ENCODE measurements at regions not wholly inside any gene's neighbourhood (a gene's known extent, or its start where the extent isn't known, plus 50 kb on each side); places are given as distances from the start of the nearest gene placed in this dataset.

GRCh38 chr11:19450282-19450681, 209.5 kb upstream of the E2F8 start:
- Histone ChIP-seq H3K36me3 (ENCODE audit: insufficient read depth, low read length) (no peaks in the 10 kb centered on the region), H3K9me3 (ENCODE audit: low read depth, low read length) (no peaks in the 10 kb centered on the region), H3K9ac (ENCODE audit: insufficient read length) (no peak overlapping the region), H3K4me3 (no peak overlapping the region), H3K27ac (no peak overlapping the region)
- no peak for TF ChIP-seq POLR2AphosphoS5 (IDR thresholded peaks at IDR 0.05; ENCODE audit: borderline replicate concordance, low read depth, low read length)
- no peak for TF ChIP-seq EZH2 (IDR thresholded peaks at IDR 0.05)
- TF ChIP-seq FOXP2 (optimal IDR thresholded peaks at IDR 0.05; ENCODE audit: control extremely low read depth, extremely low read length, insufficient read depth) = no peak
- DNase-seq (ENCODE audit: low read depth, low spot score) = no peak

GRCh38 chr11:19448651-19449050, 207.9 kb upstream of the E2F8 start:
- Histone ChIP-seq H3K9ac (ENCODE audit: insufficient read length) (no peak overlapping the region), H3K4me3 (no peak overlapping the region), H3K9me3 (ENCODE audit: low read depth, low read length) (no peaks in the 10 kb centered on the region), H3K36me3 (ENCODE audit: insufficient read depth, low read length) (no peaks in the 10 kb centered on the region), H3K27ac (no peak overlapping the region)
- no peak for DNase-seq (ENCODE audit: low read depth, low spot score)
- TF ChIP-seq EZH2 (IDR thresholded peaks at IDR 0.05) (no peak), POLR2AphosphoS5 (IDR thresholded peaks at IDR 0.05; ENCODE audit: borderline replicate concordance, low read depth, low read length) (no peak), FOXP2 (optimal IDR thresholded peaks at IDR 0.05; ENCODE audit: control extremely low read depth, extremely low read length, insufficient read depth) (no peak)

- TF ChIP-seq EZH2 (IDR thresholded peaks at IDR 0.05) (no peak), POLR2AphosphoS5 (IDR thresholded peaks at IDR 0.05; ENCODE audit: borderline replicate concordance, low read depth, low read length) (no peak), FOXP2 (optimal IDR thresholded peaks at IDR 0.05; ENCODE audit: control extremely low read depth, extremely low read length, insufficient read depth) (no peak)
- no peak overlapping the region for H3K9ac ChIP-seq (ENCODE audit: insufficient read length)
- no peaks in the 10 kb centered on the region for H3K36me3 ChIP-seq (ENCODE audit: insufficient read depth, low read length)
- no peak overlapping the region for H3K4me3 ChIP-seq
- no peaks in the 10 kb centered on the region for H3K9me3 ChIP-seq (ENCODE audit: low read depth, low read length)
- no peak for DNase-seq (ENCODE audit: low read depth, low spot score)
- H3K27ac ChIP-seq = no peak overlapping the region
Observed at GRCh38 chr11:19447150-19447566, 206.4 kb upstream of the E2F8 start.

GRCh38 chr11:19445771-19446170, 205.0 kb upstream of the E2F8 start:
- no peak for DNase-seq (ENCODE audit: low read depth, low spot score)
- TF ChIP-seq EZH2 (IDR thresholded peaks at IDR 0.05) = no peak
- TF ChIP-seq FOXP2 (optimal IDR thresholded peaks at IDR 0.05; ENCODE audit: control extremely low read depth, extremely low read length, insufficient read depth) = no peak
- TF ChIP-seq POLR2AphosphoS5 (IDR thresholded peaks at IDR 0.05; ENCODE audit: borderline replicate concordance, low read depth, low read length) = no peak
- Histone ChIP-seq H3K9ac (ENCODE audit: insufficient read length) (no peak overlapping the region), H3K27ac (no peak overlapping the region), H3K36me3 (ENCODE audit: insufficient read depth, low read length) (no peaks in the 10 kb centered on the region), H3K9me3 (ENCODE audit: low read depth, low read length) (no peaks in the 10 kb centered on the region), H3K4me3 (no peak overlapping the region)

GRCh38 chr11:19444231-19444630, 203.5 kb upstream of the E2F8 start:
- H3K4me3 ChIP-seq = no peak overlapping the region
- no peaks in the 10 kb centered on the region for H3K9me3 ChIP-seq (ENCODE audit: low read depth, low read length)
- no peak for DNase-seq (ENCODE audit: low read depth, low spot score)
- TF ChIP-seq POLR2AphosphoS5 (IDR thresholded peaks at IDR 0.05; ENCODE audit: borderline replicate concordance, low read depth, low read length) (no peak), FOXP2 (optimal IDR thresholded peaks at IDR 0.05; ENCODE audit: control extremely low read depth, extremely low read length, insufficient read depth) (no peak), EZH2 (IDR thresholded peaks at IDR 0.05) (no peak)
- H3K27ac ChIP-seq = no peak overlapping the region
- no peak overlapping the region for H3K9ac ChIP-seq (ENCODE audit: insufficient read length)
- H3K36me3 ChIP-seq (ENCODE audit: insufficient read depth, low read length) = no peaks in the 10 kb centered on the region

- Histone ChIP-seq H3K4me3 (no peak overlapping the region), H3K36me3 (ENCODE audit: insufficient read depth, low read length) (no peaks in the 10 kb centered on the region), H3K27ac (no peak overlapping the region), H3K9me3 (ENCODE audit: low read depth, low read length) (no peaks in the 10 kb centered on the region), H3K9ac (ENCODE audit: insufficient read length) (no peak overlapping the region)
- DNase-seq (ENCODE audit: low read depth, low spot score) = no peak
- TF ChIP-seq POLR2AphosphoS5 (IDR thresholded peaks at IDR 0.05; ENCODE audit: borderline replicate concordance, low read depth, low read length) (no peak), EZH2 (IDR thresholded peaks at IDR 0.05) (no peak), FOXP2 (optimal IDR thresholded peaks at IDR 0.05; ENCODE audit: control extremely low read depth, extremely low read length, insufficient read depth) (no peak)
Observed at GRCh38 chr11:19442554-19442910, 201.8 kb upstream of the E2F8 start.

GRCh38 chr11:19441752-19442553, 201.2 kb upstream of the E2F8 start:
- TF ChIP-seq FOXP2 (optimal IDR thresholded peaks at IDR 0.05; ENCODE audit: control extremely low read depth, extremely low read length, insufficient read depth) (no peak), POLR2AphosphoS5 (IDR thresholded peaks at IDR 0.05; ENCODE audit: borderline replicate concordance, low read depth, low read length) (no peak), EZH2 (IDR thresholded peaks at IDR 0.05) (no peak)
- no peak overlapping the region for H3K4me3 ChIP-seq
- no peaks in the 10 kb centered on the region for H3K9me3 ChIP-seq (ENCODE audit: low read depth, low read length)
- H3K36me3 ChIP-seq (ENCODE audit: insufficient read depth, low read length) = no peaks in the 10 kb centered on the region
- DNase-seq (ENCODE audit: low read depth, low spot score) = no peak
- H3K27ac ChIP-seq = no peak overlapping the region
- no peak overlapping the region for H3K9ac ChIP-seq (ENCODE audit: insufficient read length)

- Histone ChIP-seq H3K27ac (no peak overlapping the region), H3K9ac (ENCODE audit: insufficient read length) (no peak overlapping the region), H3K4me3 (no peak overlapping the region), H3K9me3 (ENCODE audit: low read depth, low read length) (no peaks in the 10 kb centered on the region), H3K36me3 (ENCODE audit: insufficient read depth, low read length) (no peaks in the 10 kb centered on the region)
- TF ChIP-seq FOXP2 (optimal IDR thresholded peaks at IDR 0.05; ENCODE audit: control extremely low read depth, extremely low read length, insufficient read depth) (no peak), POLR2AphosphoS5 (IDR thresholded peaks at IDR 0.05; ENCODE audit: borderline replicate concordance, low read depth, low read length) (no peak), EZH2 (IDR thresholded peaks at IDR 0.05) (no peak)
- DNase-seq (ENCODE audit: low read depth, low spot score) = no peak
Observed at GRCh38 chr11:19441288-19441687, 200.5 kb upstream of the E2F8 start.

GRCh38 chr11:19437760-19438159, 197.0 kb upstream of the E2F8 start:
- Histone ChIP-seq H3K9ac (ENCODE audit: insufficient read length) (no peak overlapping the region), H3K27ac (no peak overlapping the region), H3K4me3 (no peak overlapping the region), H3K9me3 (ENCODE audit: low read depth, low read length) (no peaks in the 10 kb centered on the region), H3K36me3 (ENCODE audit: insufficient read depth, low read length) (no peaks in the 10 kb centered on the region)
- DNase-seq (ENCODE audit: low read depth, low spot score) = no peak
- no peak for TF ChIP-seq EZH2 (IDR thresholded peaks at IDR 0.05)
- no peak for TF ChIP-seq FOXP2 (optimal IDR thresholded peaks at IDR 0.05; ENCODE audit: control extremely low read depth, extremely low read length, insufficient read depth)
- no peak for TF ChIP-seq POLR2AphosphoS5 (IDR thresholded peaks at IDR 0.05; ENCODE audit: borderline replicate concordance, low read depth, low read length)
